NCI-H146 treated with DMSO at 0.1 percent for 48 hours (cell line): ENCODE measurements at regions not wholly inside any gene's neighbourhood (a gene's known extent, or its start where the extent isn't known, plus 50 kb on each side); places are given as distances from the start of the nearest gene placed in this dataset.

Experiments used
- DNase-seq: peaks from one replicate; lab custom pipeline; 2025; ENCODE audit not compliant: unreplicated experiment; lab: John Stamatoyannopoulos, UW

DNA sequence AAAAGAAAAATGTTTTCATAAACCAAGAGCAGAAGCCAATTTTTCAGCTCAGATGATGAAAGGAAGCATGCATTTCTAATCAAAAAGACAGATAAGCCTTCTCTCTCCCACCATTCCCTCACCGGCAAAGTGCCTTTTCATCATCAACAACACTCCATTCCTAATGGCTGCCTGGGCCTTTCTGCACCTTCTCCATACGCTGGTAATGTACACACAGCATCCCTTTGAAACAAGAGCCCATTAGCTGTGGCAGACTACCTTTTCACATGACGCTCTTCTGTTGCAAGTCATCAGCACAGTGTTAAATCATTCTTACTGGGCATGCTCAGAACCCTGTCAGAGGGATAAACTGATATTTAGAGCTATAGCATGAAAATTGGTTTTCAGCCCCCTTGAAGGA, 408.9 kb downstream of the MEIS1 start:
- peak; percentile 21 for DNase-seq

DNA sequence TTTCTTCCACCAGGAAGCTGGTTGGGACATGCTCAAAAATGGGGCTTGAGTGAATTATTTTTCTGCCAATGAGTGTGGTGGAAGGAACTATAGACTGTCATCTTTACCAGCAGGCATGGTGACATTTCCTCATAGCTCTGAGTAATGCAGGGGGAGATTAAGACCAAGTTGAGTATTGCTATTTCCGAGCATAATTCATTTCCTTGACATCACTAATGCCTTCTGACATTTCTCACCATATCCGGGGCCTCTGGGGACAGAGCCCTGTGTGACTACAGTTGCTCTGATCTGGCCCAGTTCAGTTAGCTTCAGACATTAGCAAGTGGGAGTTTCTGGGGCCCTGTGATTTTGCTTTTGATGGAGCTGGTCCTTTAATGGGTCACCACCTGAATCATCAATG, 410.4 kb downstream of the MEIS1 start:
- DNase-seq: no peak

DNA sequence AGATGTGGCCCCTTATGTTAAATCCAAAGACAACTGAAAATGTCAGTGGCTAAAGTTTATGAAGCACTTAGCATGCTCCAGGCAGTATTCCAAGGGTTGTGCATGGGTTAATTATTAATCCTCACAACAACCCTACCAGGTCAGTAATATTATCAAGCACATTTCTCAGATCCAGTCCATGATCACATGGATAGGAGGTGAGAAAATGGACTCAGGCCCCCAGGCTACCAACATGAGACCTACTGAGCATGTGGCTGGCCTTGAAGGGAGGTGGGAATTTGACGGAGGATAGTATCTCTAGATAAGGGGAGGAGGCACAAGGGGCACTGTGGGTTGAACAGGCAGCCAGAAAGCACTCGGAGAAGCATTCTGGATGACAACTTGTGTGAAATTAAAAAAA, 412.0 kb downstream of the MEIS1 start:
- no peak for DNase-seq

DNA sequence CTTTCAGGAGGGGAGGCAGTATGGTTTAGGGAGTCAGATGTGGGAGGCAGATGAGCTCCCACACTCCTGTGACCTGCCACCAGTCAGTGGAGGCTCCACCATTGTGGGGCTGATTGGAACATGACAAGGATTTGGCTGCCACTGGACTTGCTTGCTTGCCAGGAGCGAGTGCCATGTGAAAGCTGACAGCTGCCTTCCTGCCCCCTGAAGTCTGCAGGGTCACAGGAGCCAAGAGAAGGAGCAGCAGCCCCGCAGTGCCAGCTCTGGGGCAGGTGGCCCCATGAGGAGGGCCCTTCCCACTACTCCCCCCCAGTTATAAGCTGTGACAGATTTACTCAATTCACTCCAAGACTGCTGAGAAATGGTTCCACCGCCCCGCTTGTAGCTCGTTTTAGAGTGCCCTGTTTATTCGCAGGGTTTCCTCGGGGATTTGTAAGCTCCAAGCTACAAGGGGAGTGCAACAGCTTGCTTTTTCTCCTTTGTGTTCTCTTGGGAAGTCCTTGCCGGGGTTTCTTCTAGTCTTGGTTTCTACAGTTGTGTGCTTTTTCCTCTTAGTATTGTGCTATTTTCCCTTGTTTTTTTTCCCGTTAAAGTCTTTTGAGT, 414.3 kb downstream of the MEIS1 start:
- no peak for DNase-seq

DNA sequence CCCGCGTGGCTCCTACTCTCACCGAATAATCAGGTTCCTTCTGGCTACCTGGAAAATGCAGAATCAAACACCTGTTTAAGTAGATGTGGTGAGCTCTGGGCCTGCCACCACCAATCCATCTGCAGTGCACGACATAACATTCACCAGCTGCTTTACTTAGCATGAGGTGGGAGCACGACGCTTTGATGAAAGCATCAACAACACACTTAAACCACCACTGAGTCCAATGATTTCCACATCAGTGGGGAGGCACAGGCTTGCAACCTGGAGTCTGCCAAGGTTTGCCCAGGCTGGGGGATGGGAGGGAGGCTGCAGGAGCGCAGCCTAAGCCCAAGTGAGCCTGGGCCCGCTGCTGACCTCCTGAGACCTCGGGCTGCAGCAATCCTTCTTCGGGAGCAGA, 415.5 kb downstream of the MEIS1 start:
- DNase-seq: no peak

DNA sequence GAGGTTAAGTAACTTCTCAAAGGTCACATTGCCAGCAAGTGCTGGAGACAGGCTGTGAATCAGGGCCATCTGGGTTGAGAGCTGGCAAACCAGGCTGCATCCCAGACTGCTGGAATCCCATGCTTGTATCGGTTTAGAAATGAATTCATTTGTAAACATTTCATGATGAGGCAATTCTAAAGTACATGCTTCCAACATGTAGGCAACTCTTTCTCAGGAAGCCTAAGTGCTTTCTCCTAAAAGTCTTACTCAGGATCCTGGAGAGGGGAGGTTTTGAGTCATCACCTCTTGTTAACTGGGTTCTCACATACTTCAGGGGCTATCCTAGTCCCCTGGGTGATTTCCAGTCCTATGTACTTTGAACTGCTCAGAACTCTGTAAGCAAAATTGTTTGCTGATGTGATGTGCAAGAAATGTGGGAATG, 416.5 kb downstream of the MEIS1 start:
- no peak for DNase-seq

DNA sequence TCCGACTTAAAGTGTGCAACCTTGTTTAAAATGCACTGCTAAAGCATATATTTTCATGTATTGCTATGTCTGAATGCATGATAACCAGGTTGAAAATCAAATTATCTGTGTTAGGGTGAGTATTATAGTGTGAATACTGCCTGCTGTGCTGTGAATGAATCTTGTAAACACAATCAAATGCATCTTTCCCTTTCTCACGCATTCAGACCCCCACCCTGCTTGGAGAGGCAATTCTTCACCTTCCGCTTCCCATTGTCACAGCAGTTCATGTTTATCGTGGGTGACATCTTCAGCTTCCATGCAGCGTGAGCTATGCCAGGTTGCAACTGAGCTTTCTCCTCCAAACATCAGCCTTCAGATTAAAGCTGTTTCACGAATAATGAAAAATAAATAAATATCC, 418.0 kb downstream of the MEIS1 start:
- DNase-seq: no peak

DNA sequence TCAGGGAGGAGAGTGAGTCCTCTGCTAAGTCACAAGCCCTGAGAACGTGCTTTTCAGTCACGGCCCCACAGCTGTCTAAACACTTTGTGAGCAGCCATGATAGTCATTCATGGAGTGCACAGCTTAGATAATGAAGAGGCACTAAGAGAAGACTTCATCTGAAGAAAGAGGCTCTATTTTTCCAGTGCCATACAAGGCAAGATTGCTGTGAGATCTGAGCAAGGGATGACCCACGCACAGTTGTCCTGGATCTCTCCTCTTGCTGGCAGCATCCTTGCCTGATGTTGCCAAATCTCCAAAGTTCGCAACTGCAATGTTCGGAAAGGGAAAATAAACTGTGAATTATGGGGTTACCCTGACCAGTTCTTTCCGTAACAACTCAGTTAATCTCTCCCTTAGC, 418.7 kb downstream of the MEIS1 start:
- DNase-seq: no peak

DNA sequence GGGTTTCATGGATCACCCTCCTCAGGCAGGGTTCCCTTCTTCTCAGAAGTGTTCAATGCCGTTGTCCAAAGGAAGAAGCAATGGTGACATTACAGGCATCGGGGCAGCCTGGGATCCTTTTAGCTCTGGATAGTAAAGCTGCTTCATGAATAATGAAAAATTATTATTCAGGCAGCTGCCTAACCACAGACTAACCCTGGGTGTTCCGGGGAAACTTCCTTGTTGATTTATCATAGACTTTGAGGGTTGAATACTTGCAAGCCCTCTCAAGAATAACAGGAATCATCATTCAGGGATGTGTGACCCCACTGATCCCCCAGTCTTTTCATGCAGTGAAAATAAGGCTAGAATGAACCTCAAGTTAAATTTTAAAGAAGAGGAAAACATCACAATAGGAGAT, 419.4 kb downstream of the MEIS1 start:
- DNase-seq: no peak

DNA sequence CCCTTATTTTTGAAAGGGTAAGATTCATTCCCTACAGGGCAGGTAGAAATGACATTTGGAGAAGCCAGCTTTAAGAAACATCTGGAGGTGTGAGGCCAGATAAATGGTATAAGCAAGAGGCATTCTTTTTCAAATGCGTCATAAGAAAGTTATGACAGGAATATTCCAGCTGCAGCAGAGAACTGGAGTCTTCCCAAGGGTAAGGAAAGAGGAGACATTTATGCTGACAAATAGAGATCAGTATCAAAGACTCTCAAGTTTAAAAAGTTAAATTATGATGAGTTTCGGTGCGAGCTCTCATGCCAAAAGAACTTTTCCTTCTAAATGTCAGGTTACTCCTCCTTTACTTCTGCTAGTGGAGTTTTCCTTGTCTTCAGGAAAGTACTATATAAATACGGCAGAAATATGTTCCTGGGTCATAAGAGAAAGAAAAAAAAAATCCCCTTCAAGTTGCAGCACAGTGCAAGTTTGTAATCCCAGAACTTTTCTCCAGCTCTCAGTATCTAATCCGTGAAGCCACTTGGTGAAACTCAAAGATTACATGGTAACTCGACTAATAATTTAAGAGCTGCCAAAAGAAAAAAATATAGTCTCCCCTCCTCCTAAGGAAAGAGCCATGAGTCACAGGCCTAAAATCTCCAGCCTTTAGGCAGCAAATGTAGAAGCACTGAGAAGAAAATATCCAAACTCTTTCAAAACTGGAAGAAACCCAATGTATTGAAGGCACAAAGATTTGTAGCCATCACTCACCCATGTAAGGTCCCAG, 428.1 kb downstream of the MEIS1 start:
- DNase-seq: no peak

DNA sequence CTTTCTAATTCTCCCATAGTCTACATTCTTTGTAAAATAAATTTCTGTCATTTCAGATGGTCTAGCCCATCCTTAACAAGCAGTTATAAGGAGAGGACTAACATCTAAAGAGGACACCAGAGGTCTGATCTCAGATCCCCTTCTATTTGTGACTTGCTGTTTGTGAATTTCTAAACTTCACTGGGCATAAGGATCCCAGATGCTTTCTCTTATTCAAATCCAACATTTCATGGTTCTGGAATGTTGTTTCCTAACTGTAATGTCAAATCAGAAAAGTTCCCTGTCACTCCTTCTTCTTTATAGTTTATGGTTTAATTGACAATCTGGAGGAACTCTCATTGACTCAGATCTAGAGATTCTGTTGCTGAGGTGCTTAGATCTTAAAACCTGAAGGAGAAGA, 430.2 kb downstream of the MEIS1 start:
- DNase-seq: no peak

DNA sequence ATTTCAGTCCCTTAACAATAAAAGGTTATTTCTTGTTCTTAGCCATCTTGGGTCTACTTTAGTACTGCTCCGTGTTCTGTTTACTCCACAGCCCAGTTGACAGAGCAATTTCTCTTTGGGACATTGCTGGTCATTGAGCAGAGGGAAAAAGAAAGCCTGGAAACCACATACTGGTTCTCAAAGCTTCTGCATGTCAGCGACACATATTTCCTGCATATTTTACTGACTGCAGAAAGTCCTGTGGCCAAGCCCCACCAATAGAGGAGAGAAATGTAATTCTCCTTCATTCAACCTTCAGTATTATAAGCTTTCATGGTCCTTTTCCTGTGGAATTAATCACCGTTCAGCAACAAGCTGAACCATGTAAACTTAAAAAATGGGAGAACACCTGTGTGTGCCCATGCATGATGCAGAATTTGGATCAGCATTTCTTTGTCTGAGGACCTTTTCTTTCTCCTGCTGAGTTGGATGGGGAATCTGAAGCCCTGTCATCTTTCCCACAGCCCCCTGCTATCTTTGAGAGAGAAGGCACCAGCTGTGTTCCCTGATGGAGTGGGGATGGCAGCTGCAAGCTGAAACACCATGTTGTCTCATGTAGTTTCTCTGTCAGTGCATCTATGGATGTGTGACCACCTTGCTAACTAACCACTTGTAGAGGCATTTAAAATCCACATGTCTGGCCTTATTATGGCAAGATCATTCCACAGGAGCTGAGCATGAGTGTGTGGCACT, 431.6 kb downstream of the MEIS1 start:
- DNase-seq: no peak

DNA sequence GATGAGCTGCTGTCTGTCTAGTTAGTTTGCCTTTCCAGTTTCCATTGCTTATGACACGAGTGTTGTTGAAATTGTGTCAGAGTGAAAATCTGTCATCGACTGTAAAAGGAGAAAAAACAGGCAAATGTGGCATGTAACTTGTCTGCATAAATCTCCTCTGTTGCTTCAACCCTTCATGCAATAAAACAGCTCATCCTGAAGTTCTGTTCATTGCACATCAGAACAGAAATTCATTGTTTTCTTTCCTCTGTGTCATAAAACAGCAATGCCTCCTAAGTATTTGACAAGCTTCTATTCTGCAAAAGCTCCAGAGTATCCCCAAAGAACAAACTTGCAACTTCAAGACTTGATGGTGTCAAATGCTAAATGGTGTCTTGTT, 432.1 kb downstream of the MEIS1 start:
- no peak for DNase-seq

DNA sequence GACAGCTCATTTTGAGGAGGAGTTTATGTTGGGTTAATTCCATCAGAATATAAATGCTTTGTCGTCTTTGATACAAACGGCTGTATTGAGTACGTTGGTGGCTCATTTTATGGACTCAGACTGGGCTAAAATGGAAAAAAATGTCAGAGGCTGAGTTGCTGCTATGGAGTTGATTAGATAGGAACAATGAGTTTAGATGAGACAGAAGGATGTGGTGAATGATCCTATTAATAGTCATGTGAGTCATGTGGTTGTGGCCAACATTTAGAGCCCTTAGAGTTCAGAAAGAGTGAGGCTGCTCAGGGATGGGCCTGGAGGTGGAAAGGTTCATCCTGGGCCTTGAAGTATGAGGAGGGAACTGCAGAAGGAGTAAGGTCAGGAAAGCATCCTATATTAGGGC, 434.2 kb downstream of the MEIS1 start:
- no peak for DNase-seq

DNA sequence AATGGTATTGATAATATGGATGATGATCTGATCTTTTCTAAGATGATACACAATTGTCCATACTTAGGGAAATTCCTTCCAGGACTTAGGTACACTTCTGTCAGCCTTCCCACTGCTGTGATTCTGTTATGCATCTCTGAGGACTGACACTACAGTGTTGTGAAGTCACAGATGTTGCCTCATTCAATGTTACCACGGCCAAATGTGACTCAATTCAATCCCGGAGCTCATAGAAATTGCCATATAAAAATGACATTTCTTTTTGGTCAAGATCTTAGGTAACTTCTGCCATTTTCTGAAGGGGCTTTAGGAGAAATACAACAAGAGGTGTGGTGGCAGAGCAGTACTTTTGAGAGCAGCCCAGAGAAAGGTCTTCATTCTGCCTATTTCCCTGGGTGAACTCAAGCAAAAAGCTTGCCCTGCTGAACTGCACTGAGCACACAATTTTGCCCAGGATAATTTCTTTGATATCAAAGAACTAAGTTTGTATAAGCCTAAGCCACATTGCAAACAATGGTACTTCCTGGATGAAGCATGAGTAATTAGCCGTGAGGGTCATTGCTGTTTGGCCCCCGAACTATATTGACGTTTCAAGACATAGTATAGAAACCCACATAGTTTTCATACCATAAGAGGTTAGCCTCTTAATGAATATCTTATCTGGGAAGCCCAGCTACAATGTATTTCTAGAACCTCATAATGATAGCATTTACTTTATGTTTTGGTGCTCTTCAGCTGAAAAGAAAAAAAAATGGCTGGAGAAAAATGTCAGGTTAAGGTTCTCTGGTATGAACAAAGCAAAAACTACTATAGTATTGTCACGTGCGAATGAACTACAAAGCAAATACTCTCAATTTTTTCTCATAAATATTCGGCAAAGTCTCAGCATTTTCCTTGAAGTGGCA, 437.4 kb downstream of the MEIS1 start:
- DNase-seq: peak; percentile 48

DNA sequence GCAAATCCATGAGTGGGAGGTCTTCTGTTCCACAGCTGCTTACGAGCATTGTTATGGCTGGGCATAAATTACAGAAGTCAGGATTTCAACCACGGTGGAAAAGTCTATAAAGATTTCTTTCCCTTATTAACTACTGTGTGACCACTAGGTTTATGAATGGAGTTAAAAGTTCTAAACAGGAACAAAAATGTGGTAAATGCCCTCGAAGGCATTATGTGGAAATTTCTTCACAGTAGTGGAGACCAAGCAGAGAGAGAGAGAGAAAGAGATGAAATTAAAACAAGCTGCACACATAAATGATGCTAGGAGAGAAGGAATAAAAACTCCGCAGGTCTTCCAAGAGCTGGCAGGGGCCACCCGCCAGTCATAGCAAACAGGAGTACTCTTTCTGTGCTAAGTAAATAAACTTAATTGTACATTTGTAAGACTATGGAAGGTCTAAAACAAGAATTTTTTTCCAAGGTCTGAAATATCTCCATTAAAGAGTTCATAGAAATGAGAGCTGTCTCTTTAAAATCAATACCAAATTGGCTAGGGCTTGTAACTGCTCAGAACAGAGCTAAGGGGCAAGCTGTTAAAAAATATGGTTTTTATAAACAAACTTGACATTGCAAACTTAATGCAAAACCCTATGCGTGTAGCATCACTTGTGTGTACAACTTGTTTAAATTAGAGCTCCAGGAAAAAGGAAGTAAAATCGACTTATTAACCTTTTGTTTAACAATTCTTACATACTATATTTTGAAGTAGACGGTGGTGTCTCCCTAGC, 438.2 kb downstream of the MEIS1 start:
- DNase-seq: peak; percentile 68

DNA sequence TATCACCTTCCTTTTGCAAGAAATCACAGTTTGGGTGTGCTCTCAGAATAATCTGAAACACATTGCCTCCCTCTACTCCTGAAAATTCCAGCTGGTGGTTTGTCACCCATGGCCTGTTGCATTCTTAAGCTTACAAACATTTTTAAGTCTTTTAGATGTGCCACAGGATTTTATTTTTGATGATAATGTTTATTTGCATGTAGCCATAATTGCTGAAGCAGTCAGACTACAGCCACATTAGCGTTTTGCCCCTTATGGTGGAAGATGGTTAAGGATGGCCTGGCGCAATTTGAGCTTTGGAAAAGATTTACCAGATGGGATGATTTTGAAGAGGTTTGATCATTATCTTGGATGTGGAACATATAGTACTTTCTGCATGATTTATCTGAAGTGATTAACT, 439.5 kb downstream of the MEIS1 start:
- DNase-seq: no peak

DNA sequence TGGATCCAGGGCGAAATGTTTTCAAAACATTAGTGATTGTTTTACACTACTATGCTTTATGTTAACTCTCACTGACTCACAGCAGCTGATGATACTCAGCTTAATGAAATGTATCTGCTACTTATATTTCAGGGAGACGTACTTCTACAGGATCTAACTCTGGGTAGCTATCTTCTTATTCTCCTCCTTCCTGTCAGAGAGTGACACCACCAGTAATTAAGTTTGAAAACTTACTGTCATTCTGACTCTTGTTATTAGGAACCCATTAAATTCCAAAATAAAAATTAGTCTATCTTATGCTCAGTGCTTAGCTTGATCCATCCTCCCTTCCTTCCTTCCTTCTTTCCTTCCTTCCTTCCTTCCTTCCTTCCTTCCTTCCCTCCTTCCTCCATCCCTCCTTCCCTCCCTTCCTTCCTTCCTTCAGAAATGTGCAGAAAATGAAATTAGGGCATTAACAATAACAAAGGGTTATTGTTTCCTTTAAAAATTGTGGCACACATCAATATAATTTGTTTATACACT, 441.1 kb downstream of the MEIS1 start:
- no peak for DNase-seq

DNA sequence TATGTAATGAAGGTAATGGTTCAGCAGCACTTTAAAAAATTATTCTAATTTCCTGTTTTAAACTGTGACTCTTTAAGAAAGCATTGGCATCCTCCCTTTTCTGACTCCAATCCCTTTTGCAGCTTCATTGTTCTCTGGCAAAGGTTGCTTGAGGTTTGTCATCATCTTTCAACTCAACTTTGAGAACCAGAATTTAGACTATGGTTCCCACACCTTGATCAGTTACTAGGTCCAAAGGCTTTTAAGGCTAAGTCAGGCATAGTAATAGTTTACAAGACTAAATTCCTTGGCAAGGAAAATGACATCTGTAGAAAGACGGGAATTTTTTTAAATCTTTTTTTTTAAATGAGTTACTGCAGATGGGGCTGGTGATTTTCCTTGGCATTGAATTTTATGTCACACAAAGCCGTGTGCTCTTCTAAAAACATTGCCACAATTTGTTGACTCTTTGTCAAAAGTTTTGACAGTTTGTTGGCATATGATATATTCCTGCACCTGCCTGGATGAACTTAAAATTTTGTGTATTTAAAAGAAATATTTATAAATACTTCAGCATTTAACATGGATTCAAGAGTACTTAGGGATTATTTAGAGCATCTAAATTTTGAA, 451.0 kb downstream of the MEIS1 start:
- DNase-seq: no peak

DNA sequence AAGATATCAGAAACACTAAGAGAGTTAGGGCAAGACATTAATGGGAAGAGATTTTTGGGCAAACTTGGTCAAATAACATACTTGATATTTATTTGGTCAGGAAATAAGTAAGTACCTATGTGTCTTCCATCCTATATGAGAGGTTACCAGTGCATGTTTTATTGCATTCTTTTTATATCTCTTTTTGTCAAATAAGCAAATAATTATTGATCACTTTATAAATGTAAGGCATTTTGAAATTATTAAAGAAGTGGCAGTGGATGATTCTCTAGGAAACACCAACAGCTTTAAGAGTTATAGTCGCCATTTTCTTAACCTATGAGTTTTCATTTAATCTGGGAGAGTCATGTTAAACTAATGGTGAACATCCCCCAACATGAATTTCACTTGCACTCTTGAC, 453.3 kb downstream of the MEIS1 start:
- DNase-seq: no peak
